A172 (cell line): ENCODE measurements at regions not wholly inside any gene's neighbourhood (a gene's known extent, or its start where the extent isn't known, plus 50 kb on each side); places are given as distances from the start of the nearest gene placed in this dataset.

Experiments
- DNase-seq: peaks from one replicate; pipeline ENCODE4 v3.0.0-alpha.2; 2015; ENCODE audit warnings: low spot score

DNA sequence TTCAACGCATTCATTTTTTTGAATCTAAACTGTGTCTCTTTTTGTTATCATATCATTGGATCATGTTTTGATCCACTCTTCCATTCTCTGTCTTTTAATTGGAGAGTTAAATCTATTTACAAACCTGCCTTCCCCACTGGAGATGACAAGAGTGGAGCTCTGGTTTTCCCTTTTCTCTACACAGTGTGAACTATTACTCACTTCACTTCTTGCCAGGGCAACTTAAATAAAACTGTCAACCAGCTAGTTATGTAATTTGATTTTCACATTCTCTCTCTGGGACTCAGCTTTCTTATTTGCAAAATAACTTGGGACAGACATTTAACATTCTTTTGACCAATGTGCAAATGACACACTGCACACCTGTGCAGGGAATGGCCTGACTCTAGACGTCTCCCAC lies 230.8 kb upstream of the CST7 start:
- DNase-seq: no peak

GRCh38 chr20:24718696-24719095 lies 230.4 kb upstream of the CST7 start:
- peak; percentile 19 for DNase-seq

DNA sequence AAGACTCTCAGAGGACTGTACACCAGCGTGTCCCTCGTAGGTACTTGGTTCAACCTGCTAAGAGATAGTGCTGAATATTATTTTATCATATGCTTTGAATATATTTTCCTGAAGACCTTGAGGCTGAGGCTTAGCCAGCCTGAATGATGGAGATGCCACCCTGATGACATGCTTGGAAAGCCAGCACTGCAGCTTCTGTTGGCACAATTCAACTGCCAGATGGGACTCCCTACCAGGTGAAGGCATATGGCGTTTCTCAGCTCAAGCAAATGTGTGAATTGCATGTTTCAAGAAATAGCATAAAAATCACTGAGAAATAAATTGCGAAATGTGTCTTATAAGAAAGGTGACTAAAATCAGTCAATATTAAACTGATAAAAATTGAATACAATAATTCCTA lies 228.1 kb upstream of the CST7 start:
- no peak for DNase-seq

- no peak for DNase-seq
These were observed 227.0 kb upstream of the CST7 start for GRCh38 chr20:24721891-24722568.

DNA sequence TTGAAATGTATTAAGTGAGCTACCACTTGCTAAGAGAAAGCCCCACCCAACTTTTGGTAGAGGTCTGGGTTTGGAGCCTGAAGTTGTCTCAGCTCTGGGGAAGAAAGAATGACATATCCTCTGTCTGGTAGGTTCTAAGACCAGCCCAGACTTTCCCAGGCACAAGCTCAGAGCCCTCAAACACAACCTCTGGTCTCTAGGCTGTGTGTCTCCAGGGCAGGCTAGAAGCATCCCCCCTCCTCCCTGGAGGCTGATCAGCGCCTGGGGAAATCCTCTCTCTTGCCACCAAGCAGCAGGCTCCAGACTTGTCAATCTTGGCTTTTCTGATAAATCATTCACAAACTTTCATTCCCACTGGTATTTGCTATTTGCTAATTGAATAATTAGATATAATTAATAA lies 226.5 kb upstream of the CST7 start:
- no peak for DNase-seq

DNA sequence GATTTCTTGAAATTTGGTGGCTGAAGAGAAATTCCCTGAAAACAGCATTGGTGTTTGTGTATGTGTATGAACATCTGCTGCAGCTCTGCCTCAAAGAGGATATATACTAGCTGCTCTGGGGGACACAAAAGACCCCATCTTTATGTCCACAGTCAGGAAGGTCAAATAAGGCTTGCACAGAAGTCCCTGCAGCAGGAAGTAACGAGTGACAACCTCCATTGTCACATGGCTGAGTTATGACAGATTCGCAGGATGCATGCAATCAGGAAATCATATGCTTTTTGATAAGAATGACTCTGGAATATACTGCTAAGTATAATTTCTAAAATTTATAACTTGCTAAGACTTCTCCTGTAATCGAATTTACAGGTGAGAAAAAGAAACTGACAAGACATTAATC lies 225.9 kb upstream of the CST7 start:
- no peak for DNase-seq

DNA sequence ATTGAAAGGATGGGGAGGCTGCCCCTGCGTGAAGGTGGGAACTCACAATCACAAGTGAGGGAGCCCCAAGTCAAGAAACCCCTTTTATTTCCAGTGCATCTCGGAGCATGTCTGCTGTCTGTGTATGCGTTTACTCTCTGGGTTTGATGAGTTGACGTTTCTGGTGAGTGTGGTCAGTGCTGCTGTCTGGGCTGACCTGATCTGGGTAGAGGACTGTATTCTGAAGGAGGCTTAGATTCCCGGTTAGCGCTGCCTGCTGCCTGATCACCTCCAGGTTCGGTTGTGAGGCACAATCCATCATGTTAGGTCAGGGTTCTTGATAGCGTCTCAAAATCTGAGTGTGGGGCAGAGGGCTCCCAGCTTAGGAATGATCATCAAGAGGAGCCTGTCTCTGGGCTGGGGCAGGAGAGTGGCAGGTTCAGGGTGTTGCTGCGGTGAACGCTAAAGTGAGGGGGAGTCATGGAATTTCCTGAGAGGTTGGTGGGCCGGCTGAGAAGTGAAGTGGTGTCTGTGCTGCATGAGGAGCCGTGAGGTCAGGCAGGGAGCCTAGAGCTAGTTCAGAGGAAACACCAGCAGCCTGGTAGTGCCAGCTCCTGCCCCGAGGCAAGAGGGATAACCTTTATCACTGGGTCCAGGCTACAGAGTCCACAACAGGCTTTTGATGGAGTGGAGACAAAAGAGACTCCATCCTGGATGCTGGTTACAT lies 225.3 kb upstream of the CST7 start:
- no peak for DNase-seq

- DNase-seq: no peak
These were observed 224.0 kb upstream of the CST7 start for GRCh38 chr20:24724982-24725533.

GRCh38 chr20:24727795-24728194 lies 221.3 kb upstream of the CST7 start:
- DNase-seq: no peak

GRCh38 chr20:24729896-24730605 lies 219.0 kb upstream of the CST7 start:
- DNase-seq: no peak

- no peak for DNase-seq
These were observed 218.3 kb upstream of the CST7 start for GRCh38 chr20:24730750-24731149.

DNA sequence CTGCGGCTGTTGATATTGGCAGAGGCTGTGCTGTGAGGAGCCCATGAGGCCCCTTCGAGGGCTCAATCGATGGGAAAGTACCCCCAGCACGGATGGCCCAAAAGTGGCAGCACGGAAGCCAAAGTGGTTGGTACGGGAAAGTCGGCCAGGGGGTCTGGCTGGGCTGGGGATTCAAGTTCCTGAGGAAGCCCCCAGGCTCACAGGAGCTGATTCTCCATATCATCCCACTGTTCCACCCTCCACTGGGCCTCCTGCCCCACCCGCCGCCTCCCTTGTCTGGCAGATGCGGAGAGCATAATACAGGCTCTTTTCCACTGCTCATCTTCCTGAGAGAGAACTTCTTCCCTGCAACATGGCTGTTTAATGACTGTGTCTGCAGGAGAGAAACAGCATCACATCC lies 217.8 kb upstream of the CST7 start:
- DNase-seq: no peak

DNA sequence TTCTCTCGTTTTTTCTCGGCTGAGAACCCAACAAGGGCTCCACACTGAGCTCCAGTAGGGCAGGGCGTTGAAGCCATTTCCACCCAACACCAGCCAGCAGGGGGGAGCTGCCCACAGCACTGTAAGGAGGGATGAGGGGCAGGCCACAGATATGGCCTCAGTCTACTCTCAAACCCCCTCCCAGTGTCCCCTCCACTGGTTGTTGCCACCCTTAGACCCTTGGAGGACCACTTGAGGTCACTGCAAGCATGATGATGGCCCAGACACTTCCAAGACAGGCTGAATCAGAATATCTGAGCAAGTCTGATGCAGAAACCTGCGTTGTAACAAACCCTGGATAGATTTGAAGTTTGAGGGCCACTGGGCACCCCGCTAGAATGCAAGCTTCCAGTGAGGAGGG lies 217.0 kb upstream of the CST7 start:
- no peak for DNase-seq

DNA sequence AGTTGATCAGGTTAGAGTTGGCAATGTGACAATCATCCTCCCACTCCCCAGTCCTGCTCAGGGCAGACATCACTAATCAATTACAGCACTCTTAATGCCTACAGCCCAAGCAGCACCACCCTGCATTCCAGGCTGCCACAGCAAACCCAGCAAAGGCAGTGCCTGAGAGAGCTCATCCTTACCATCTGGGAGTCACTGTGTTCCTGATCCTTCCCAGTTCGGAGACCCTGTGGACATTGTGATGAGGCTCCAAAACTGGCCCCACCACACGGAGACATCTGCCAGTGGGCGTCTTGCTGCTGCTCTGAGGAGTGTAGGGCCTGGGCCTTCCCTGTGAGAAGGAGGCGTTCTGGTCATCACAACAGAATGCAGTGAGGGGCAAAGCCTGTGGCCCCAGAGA lies 216.5 kb upstream of the CST7 start:
- DNase-seq: no peak

- DNase-seq: no peak
These were observed 215.7 kb upstream of the CST7 start for GRCh38 chr20:24733416-24733815.

DNA sequence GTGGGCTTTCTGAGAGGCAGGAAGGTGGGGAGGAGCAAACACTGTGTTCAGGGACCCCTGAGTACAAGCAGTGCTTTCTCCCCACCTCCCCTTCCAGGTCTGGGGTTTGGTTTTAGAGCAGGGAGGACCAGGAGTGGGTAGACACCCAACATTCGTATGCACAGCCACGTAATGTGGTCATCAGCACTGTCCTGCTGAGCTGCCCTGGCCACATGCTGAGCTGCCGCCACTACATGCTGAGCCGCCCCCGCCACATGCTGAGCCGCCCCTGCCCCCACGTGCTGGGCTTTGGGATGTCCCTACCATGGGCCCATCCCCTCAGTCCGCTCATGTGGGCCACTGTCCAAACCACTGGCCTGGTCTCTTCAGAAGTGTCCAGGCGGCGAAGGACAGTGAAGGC lies 214.9 kb upstream of the CST7 start:
- DNase-seq: peak; percentile 16

GRCh38 chr20:24735263-24735662 lies 213.8 kb upstream of the CST7 start:
- DNase-seq: peak; percentile 49

DNA sequence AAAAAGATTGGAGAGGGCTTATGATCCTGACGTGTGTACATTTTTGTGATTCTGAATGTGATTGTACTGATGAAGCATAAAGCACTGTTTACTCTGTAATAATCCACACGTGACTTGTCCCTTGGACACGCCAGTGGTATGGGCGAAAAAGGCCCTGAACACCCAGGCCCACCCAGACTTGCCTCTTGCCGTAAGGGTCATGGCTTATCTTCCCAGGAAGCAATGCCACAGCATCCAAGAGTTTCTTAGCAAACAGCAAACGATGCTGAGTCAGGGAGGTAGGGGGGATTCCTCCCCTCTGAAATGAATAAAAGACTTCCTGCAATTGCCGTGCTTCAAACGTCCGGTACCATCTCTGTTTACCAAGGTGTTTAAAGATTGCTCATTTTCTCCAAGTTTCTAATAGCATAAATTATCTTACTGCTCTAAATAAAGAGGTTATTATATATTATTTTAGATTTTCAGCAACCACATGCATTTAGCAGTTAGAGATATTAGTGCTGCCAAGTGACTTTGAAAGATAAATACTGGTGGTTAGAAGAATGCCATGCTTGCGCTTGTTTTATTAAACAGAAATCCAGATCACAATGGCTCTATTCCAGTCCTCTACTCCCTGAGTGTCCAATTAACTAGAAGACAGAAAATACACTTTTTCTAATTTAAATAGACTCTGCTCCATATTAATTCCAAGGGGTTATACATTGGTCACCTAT lies 212.8 kb upstream of the CST7 start:
- DNase-seq: no peak

DNA sequence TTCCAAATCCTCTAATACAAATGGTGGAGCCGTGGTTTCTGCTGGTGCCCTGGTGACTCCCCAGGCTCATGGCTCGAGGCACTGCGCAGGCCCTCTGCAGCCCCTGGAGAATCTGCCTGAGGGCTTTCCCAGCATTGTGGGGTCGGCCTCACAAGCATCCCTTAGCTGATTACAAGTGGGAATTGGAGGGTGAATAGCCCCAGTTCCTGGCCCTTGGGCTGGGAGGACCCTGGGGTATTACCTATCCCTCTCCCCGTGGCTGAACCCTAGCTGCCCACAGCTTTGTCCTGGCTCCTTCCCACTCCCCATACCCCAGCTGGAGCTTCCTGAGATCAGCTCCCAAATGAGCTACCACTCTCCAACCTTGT lies 212.2 kb upstream of the CST7 start:
- no peak for DNase-seq

GRCh38 chr20:24737212-24737850 lies 211.7 kb upstream of the CST7 start:
- no peak for DNase-seq

DNA sequence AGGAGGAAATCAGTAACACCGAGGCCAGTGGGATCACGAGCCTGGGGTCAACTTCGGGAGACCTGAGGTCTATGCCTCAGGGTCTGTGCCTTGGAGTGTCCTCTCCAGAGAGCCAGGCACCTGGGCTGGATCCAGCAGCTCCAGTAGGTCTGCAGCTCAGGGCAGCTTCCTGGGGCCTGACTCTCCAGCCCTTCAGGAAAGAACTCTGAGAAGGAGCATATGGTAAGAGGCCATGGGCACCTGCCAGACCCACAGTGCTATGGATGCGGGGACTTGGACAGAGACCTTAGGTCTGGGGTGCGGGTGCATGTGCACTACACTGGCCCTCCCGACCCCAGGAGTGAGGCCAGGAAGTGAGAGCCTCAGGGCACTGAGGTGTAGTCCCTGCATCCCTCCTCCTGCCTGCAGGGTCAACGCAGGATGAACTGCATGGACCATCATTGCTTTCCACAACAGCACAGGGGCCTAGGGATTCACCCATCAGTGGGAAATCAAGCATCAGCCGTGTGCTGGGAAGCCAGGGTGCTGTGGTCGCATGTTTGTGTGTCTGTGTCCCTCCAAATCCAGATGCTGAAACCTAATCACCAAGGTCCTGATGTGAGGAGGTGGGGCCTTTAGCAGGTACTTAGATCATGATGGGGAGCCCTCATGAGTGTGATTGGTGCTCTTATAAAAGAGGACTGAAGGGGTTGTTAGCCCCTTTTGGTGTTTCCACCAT lies 210.9 kb upstream of the CST7 start:
- no peak for DNase-seq
